EL (cell line): ENCODE measurements at regions not wholly inside any gene's neighbourhood (a gene's known extent, or its start where the extent isn't known, plus 50 kb on each side); places are given as distances from the start of the nearest gene placed in this dataset.
"Not testable (repeated sequence)": the region's sequence is repeated elsewhere in the genome, so short reads cannot be mapped to it uniquely, and the experiment has no call there.

Source experiments
- DNase-seq: peaks from one replicate; pipeline ENCODE4 v3.0.0-alpha.2; 2016

DNA sequence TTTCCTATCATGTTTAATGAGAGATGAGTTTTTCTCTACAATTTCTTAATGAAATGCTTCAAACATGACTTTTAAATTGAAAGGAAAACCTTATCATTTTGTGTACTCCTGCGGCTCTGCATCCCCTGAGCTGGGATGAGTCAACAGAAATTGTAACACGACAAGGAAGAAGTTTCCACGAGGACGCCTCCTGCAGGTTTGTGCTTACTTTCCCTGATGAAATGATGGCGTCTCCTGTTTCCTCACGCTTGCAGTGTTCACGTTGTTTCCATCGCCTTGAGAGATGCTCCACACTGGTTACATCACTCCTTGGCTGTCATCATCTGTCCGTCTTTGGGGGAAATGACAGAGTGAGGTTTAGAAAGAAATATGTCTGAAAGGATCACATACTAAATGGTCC, 233.7 kb upstream of the ZFP64 start:
- DNase-seq: no peak

DNA sequence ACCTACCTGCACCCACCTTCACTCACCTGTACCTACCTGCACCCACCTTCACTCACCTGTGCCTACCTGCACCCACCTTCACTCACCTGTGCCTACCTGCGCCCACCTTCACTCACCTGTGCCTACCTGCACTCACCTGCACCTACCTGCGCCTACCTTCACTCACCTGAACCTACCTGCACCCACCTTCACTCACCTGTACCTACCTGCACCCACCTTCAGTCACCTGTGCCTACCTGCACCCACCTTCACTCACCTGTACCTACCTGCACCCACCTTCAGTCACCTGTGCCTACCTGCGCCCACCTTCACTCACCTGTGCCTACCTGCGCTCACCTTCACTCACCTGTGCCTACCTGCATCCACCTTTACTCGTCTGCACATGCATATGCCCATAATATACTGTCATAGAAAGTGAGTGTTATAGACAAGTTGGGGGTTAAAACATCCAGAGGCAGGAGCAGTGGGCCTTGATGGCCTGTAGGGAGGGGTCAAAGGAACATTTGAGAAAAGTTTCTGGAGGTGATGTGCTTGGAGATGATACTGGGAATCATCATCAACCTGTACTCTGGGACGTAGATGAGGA, 232.9 kb upstream of the ZFP64 start:
- not testable (repeated sequence) for DNase-seq

DNA sequence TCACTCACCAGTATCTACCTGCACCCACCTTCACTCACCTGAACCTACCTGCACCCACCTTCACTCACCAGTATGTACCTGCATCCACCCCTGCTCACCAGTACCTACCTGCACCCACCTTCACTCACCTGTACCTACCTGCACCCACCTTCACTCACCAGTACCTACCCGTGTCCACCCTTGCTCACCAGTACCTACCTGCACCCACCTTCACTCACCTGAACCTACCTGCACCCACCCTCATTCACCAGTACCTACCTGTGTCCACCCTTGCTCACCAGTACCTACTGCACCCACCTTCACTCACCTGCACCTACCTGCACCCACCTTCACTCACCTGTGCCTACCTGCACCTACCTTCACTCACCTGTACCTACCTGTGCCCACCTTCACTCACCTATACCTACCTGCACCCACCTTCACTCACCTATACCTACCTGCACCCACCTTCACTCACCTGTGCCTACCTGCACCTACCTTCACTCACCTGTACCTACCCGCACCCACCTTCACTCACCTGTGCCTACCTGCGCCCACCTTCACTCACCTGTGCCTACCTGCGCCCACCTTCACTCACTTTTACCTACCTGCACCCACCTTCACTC, 232.1 kb upstream of the ZFP64 start:
- not testable (repeated sequence) for DNase-seq

DNA sequence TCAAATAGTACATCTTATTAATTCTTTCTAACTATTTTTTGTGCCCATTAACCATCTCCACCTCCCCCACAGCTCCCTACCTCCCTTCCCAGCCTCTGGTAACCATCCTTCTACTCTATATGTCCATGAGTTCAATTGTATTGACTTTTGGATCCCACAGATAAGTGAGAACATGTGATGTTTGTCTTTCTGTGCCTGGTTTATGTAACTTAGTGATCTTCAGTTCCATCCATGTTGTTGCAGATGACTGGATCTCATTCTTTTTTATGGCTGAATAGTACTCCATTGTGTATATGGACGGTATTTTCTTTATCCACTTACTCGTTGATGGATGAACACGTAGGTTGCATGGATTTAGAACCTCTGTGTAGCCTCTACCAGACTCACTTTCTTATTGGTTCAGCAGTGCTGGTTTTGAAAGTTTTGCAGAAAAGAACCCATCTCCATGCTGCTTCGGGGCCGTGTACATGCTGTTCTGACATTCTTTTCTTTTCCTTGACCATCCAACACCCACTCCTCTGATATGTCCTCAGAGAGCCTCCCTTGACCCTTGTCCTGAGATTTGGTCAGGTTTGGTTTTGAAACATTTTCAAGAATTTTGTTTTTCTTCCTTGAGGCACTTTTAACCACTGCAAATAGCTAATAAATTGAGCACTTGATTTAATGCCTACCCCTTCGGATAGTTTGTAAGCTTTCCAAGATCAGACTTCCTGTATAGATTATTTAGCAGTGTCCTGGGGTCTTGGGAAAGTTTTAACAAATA, 231.2 kb upstream of the ZFP64 start:
- peak; percentile 8 for DNase-seq

DNA sequence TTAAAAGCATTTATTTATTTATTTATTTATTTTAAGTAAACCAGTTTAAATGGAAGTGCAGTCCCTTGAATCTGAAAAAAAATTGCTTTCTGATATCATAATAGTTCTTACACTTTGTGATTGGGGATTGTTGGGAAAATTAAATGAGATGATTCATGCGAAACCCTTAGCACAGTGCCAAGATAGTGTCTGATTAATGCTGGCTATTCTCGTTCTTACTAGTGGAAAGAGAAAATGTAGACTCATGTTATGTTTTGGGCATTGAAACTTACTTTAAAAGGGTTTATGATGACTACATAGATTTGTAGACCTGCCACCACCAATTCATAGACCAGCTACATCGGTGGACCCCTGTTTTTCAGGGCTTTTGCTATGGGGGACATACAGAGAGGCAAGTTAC, 229.2 kb upstream of the ZFP64 start:
- no peak for DNase-seq

DNA sequence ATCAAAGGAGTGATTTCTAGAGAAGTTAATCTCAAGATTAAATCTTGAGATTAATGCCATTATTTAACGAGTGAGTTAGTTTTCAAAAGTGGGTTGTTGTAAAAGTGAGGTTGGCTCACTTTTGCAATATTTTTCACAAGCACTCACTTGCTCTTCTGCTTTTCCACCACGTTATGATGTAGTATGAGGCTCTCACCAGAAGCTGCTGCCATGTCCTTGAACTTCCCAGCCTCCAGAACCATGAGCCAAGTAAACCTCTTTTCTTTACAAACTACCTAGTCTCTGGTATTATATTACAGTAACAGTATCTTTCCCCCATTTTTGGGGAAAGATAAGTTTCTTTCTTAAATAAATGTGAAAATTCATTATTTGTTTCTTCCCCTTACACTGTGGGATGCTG, 227.6 kb upstream of the ZFP64 start:
- DNase-seq: no peak

DNA sequence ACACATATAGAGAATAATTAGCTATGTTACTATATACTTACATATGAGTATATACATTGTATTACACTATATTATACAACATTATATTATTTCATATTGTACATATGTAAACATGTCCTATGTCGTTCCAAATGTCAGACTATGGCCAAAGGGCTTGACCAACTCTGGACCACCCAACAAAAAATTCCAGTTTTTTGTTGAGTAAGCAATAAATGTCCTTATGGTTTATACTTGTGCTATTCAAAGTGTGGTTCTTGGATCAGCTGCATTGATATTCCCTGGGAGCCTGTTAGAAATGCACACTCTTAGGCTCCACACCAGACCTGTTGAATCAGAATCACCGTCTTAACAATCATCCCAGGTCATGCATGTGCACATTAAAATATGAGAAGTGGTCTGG, 225.4 kb upstream of the ZFP64 start:
- DNase-seq: no peak

DNA sequence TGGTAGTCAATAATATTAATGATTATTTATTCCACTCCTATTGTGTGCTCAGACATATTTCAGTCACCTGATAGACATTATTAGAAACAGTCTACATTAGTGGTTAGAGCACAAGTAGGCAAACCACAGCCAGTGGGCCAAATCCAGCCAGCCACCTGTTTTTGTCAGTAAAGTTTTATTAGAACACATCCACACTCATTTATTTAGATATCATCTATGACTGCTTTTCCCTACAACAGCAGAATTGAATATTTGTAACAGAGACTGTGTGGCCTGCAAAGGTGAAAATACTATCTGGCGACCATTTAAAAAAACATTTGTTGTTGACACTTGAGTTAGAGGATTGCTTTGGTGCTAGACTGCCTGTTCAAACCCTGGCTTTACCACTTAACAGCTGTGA, 220.0 kb upstream of the ZFP64 start:
- no peak for DNase-seq

DNA sequence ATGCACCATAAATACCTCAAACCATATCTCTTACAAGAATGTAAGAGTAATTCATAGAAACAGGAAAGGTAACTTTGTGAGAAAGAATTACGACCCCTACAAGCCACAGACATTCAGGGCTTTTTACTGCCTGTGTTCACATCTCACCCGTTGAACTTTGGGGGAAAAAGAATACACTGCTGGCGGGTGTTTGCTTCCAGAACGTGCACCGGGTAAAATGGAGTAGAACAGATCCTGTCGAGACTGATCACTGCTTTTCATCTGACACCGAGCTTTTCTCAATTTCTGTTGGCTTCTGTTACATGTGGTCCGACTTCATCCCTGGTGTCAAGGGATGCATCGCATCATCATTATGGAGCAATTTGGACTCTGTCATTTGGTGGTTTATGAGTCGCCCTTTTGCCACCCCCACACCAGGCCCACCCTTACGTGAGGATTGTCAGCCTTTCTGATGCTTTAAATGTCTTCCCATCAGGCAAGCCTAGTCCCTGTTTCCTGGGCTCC, 219.2 kb upstream of the ZFP64 start:
- DNase-seq: no peak

DNA sequence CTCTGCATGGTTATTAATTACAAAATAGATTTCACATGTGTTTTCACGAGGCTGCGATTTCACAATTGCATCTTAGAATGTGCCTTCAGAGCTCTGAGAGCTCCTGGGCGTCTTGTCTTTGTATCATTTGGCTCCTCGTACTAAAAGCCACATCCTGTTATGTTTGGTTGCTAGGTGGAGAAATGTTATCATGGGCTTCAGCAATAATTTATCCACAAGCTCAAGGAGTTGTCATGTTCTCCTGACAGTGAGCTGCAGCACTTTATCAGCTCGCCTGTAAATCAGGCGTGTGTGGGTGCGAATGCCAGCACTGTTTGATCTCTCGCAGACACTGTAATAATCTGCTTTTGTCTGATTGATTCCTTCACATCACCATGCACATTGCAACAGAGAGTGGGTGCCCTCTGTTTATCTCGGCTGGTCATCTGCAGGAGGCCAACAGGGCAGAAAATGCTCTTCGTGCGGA, 218.6 kb upstream of the ZFP64 start:
- no peak for DNase-seq

DNA sequence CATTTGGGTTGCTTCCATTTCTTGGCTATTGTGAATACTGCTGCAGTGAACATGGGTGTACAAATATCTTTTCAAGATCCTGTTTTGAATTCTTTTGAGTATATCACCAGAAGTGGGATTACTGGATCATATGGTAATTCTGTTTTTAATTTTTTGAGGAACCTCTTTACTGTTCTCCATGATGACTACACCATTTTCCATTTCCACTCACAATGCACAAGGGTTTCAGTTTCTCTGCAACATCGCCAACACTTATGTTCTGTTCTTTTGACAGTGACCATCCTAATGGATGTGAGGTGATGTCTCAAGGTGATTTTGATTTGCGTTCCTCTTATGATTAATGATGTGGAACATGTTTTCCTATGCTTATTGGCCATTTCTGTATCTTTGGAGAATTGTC, 214.4 kb upstream of the ZFP64 start:
- no peak for DNase-seq

DNA sequence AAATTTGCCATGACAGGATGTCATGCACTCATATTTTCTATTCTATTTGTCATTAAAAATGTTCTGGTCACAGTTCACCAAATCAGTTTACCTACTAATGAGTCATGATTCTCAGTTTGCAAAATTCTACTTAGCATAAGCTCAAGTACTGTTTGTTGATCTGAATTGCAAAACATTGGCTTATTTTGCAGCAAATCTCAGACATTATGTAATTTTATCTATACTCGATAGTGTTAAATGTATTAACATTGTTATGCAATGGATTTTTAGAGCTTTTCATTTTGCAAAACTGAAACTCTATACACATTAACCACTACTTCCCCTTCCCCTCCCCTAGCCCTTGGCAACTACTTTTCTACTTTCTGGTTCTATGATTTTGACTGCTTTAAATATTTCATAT, 213.8 kb upstream of the ZFP64 start:
- DNase-seq: no peak

DNA sequence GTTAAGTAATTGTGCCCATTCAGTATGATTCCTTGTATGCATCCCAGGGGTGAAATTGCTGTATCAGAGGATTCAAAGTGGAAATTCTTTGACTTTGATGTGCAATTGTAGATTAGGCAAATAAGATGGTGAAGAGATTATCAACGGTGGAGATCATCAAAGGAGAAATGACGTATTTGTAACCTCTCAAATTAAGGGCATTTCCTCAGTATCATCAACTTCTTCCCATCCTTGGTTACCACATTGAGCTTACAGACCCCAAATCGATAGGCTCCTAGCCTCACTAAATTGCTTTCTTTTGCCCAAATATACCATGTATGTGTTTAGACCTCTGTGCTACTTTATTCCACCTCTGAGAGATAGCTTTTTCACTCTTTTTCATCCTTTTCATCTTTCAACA, 213.1 kb upstream of the ZFP64 start:
- no peak for DNase-seq

DNA sequence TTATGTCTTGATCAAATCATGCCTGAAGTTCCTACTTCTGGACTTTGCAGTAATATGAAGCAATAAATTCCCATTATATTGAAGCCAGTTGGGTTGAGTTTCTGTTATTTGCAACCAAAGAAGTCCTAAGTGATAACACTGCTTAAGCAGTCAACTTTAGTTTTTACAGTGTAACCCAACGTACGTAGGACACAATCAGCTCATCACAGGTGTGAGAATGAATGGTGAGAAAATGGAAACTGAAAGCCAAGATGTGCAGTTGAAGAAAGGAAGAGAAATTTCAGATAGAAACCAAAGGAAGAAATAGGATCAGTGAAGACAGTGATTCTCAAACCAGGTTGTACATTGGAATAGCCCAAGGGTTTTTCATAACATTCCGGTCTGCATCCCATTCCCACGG, 211.4 kb upstream of the ZFP64 start:
- no peak for DNase-seq

DNA sequence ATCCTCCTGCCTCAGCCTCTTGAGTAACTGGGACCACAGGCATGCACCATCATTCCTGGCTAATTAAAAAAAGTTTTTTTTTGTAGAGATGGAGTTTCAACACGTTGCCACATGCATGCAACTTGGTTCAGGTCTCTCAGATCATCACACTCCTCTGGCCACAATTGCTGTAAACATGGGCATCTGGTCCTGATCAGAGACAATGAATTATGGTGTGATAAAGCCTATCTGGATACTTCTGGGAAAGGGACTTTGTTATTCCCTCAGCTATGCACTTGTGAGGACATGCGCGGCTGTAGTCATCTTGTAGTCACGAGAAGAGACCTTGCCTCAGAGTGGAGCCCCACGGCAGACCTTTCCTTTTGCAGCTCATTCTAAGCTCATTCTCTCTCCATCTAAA, 210.9 kb upstream of the ZFP64 start:
- no peak for DNase-seq

DNA sequence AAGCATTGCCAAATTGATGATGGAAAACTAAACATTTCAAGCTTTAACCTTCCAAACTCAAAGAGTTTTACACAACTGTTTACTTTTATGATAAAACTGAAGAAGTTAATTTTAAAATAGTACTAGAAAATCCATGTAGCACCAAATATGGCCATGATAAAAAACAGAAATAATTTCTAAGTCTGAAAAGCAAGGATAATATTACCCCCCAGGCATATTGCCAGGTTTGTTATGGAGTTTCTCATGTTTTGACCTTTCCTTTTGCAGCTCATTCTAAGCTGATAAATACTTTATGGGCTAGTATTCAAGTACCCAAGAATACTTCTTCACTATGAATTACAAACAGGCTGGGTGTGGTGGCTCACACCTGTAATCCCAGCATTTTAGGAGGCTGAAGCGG, 209.9 kb upstream of the ZFP64 start:
- no peak for DNase-seq

DNA sequence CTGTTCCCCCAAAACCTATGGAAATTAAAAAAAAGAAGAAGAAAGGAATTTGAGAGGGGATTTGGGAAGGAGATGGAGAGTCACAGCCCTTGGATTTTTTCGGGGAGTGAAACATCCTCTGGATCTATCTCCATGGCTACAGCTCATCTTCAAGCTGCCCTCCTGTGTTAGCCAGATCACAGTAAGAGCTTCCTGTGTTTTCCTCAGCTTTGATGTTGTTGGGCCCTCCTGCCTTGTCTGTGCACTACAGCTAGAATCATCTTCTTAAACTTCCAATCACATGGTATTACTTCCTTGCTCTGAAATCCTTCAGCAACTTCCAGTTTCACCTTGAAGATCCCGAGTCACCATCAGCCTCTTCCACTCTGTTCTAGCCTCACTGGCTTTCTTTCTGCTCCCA, 207.8 kb upstream of the ZFP64 start:
- DNase-seq: no peak

DNA sequence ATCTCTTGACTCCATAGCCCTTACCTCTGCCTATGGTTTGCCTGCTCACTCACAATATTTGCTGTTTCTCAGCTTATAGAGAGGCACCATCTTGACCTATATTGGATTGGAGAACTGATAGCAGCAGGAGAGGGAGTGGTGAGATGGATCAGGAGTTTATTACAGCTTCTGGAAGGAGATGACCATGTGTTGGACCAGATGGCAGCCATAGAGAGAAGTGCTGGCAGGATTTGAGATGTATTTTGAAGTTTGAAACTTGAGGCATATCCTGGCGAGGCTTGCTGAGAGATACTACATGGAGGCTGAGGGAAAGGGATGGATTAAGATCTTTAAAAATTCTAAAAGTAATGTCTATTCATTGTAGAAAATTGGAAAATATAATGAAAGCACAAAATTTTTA, 198.0 kb upstream of the ZFP64 start:
- DNase-seq: no peak

DNA sequence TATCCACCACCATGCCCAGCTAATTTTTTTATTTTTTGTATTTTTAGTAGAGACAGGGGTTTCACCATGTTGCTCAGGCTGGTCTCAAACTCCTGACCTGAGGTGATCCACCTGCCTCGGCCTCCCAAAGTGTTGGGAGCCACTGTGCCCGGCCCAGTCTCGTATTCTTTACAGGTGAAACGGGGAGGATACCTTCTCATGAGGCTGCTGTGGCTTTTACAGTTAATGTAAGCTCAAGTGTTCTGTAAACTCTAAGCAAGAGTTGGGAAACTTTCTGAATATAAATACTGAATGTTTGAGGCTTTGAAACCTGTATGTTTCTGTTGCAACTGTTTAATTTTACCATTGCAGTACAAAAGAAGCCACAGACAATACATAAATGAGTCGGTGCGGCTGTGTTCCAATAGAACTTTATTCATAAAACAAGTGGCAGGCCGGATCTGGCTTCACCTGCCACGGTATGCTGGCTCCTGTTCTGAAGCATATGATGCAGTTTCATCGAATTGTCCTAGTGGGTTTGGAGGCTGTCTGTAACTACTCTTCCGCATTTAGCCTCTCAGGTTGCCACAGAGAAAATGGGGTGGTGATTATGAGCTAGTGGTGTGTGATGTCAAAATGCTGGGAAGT, 192.5 kb upstream of the ZFP64 start:
- no peak for DNase-seq

DNA sequence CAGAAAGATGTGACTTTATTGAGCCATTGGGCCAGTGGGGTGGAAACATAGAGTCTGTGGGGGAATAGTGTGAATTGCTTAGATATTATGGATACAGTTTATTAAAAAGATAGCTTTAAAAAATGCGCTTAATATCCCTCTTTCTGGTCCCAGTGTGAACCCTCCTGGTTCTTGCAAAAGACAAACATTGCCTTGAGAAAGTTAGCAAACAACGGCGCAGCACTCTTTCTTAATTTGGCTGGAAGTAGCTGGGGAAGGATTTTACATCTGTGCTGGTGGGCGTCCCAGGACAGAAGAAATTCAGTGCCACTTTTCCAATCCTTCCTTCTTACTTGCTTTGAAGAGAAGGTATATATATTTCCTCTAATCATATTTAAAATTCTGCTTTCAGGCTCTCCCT, 191.4 kb upstream of the ZFP64 start:
- DNase-seq: no peak

DNA sequence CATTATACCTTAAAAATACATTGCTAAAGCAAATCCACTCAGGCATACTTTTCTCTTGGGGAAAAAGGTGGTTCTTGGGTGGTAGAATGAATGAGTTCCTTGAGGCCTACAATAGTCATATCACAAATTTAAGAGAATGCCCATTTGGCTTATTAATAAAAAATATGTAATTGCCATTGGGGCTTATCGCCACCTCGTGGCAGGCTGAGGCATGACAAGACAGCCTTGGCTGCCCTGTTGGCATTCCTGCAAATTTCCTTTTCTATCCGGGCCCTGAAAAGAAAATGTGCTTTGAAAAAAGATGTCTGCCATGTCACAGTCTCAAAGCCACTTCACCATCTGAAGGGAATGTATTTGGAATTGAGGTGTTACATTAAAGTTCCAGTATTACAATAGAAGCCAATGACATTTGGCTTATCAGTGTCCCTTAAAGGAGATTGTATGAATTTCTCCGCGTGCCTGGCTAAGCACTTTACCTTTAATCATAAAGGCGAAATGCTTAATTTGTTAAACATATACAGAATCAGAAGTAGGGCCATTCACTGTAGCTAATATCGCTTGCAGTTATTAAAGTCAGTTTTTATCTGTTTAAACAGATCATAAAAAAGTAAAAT, 188.3 kb upstream of the ZFP64 start:
- peak; percentile 23 for DNase-seq

DNA sequence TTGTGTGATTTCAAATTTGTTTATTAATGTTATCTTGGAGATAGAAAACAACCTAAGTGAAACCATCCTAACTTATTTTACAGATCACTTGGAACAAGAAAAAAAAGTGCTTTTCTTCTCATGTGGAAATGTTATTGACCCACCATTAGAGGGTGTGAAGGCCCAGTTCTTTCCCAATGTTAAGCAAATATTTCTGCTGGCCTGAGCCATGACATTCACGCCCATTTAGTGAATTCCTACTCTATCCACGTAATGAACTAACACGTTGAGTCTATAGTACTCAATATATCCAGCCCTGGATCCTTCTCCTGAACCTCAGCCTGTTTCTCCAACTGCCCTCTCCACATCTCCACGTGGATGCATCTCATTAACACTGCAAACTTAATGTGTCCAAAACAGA, 180.6 kb upstream of the ZFP64 start:
- DNase-seq: no peak

DNA sequence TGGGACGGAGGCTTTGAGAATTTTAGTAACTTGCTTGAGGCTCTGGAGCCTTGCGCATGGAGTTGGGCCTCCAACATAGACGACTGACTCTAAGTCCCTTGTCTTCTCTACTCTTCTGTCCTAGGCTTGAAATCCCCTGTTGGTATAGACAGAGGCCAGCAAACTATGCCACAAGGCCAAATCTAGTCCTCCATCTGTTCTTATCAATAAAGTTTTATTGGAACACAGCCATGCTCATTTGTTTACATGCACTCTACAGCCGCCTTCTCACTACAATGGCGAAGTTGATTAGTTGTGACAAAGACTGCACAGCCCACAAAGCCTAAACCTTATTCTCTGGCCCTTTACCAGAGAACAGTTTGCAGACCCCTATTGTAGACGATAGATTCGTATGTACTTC, 174.1 kb upstream of the ZFP64 start:
- no peak for DNase-seq
